ENCODE measurements at regions not wholly inside any gene's neighbourhood (a gene's known extent, or its start where the extent isn't known, plus 50 kb on each side); places are given as distances from the start of the nearest gene placed in this dataset.

GRCh38 chr14:22412926-22413411 is 176.1 kb downstream of the DAD1 start:
- TF ChIP-seq ATF3 (IDR thresholded peaks at IDR 0.05; ENCODE audit: insufficient read depth, low read depth, low read length) (no peak), CHD1 (IDR thresholded peaks at IDR 0.05; ENCODE audit: low read depth, low read length) (no peak), EP300 (IDR thresholded peaks at IDR 0.05; ENCODE audit: borderline replicate concordance in 1 of 2, low read depth in 2 of 2, low read length in 2 of 2) (no peak), POLR2A (IDR thresholded peaks at IDR 0.05; ENCODE audit: control extremely low read depth in 1 of 2, low read depth in 2 of 2, low read length in 2 of 2) (no peak), EZH2 (IDR thresholded peaks at IDR 0.05; ENCODE audit: low read depth, low read length, severe bottlenecking) (no peak), RNF2 (IDR thresholded peaks at IDR 0.05; ENCODE audit: borderline replicate concordance, low read depth, low read length, missing control alignments, poor library complexity, severe bottlenecking) (no peak), GABPA (IDR thresholded peaks at IDR 0.05; ENCODE audit: borderline replicate concordance, insufficient read depth, low read length) (no peak), TEAD4 (IDR thresholded peaks at IDR 0.05; ENCODE audit: low read depth, low read length) (no peak), TBP (IDR thresholded peaks at IDR 0.05; ENCODE audit: low read depth, low read length) (no peak), TAF1 (IDR thresholded peaks at IDR 0.05; ENCODE audit: low read depth, low read length) (no peak)
- TF ChIP-seq, protein P1, sequence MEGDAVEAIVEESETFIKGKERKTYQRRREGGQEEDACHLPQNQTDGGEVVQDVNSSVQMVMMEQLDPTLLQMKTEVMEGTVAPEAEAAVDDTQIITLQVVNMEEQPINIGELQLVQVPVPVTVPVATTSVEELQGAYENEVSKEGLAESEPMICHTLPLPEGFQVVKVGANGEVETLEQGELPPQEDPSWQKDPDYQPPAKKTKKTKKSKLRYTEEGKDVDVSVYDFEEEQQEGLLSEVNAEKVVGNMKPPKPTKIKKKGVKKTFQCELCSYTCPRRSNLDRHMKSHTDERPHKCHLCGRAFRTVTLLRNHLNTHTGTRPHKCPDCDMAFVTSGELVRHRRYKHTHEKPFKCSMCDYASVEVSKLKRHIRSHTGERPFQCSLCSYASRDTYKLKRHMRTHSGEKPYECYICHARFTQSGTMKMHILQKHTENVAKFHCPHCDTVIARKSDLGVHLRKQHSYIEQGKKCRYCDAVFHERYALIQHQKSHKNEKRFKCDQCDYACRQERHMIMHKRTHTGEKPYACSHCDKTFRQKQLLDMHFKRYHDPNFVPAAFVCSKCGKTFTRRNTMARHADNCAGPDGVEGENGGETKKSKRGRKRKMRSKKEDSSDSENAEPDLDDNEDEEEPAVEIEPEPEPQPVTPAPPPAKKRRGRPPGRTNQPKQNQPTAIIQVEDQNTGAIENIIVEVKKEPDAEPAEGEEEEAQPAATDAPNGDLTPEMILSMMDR (IDR thresholded peaks at IDR 0.05; ENCODE audit: control extremely low read depth in 1 of 3, insufficient read depth in 1 of 3, low read depth in 1 of 3, low read length in 3 of 3) = no peak
